Activated naive CD4-positive, alpha-beta T cell treated with anti-CD3 and anti-CD28 coated beads for 36 hours (primary cell): ENCODE measurements at regions not wholly inside any gene's neighbourhood (a gene's known extent, or its start where the extent isn't known, plus 50 kb on each side); places are given as distances from the start of the nearest gene placed in this dataset.
A peak's percentile ranks its signal among the peaks of the same experiment; 100 is the strongest.

Source experiments
- CTCF ChIA-PET: fragments of 350-600 bp; sonication (Branson Sonifier 250); formaldehyde crosslinking; loops from one replicate; lab custom pipeline; 2021; ENCODE audit warnings: antibody characterized with exemption; lab: Charles Lee
- DNase-seq: peaks from one replicate; pipeline ENCODE4 v3.0.0-alpha.2; 2020
- H3K27ac Mint-ChIP-seq: one replicate; pipeline ENCODE4 v1.8.0; 2021; ENCODE audit warnings: mild to moderate bottlenecking, mixed read lengths
- H3K27me3 Mint-ChIP-seq: one replicate; pipeline ENCODE4 v1.8.0; 2021; ENCODE audit warnings: low read depth, mixed read lengths
- H3K36me3 Mint-ChIP-seq: one replicate; pipeline ENCODE4 v1.8.0; 2021; ENCODE audit warnings: low read depth, mixed read lengths
- H3K4me1 Mint-ChIP-seq: one replicate; pipeline ENCODE4 v1.8.0; 2021; ENCODE audit warnings: low read depth, mixed read lengths
- H3K4me3 Mint-ChIP-seq: one replicate; pipeline ENCODE4 v1.8.0; 2021; ENCODE audit warnings: mild to moderate bottlenecking, moderate library complexity, mixed read lengths
- H3K9me3 Mint-ChIP-seq: one replicate; pipeline ENCODE4 v1.8.0; 2021; ENCODE audit warnings: mixed read lengths
- intact Hi-C: fragments of 100-400 bp; cut with micrococcal nuclease; formaldehyde crosslinking; loops from one replicate; pipeline ENCODE4 v1.15.1; 2023

GRCh38 chr6:23111984-23112383 is 542.6 kb downstream of the HDGFL1 start:
- no peak overlapping the region for H3K27ac Mint-ChIP-seq
- DNase-seq = no peak
- H3K4me1 Mint-ChIP-seq = no peaks in the 10 kb centered on the region
- peaks cover 21% of the 10 kb centered on the region for H3K9me3 Mint-ChIP-seq
- CTCF ChIA-PET = no interaction called here
- no peaks in the 10 kb centered on the region for H3K36me3 Mint-ChIP-seq
- no peak overlapping the region for H3K4me3 Mint-ChIP-seq
- intact Hi-C loops = no loop called here
- no peaks in the 10 kb centered on the region for H3K27me3 Mint-ChIP-seq

GRCh38 chr6:23114812-23115504 is 545.6 kb downstream of the HDGFL1 start:
- no peak overlapping the region for H3K4me3 Mint-ChIP-seq
- H3K4me1 Mint-ChIP-seq = no peaks in the 10 kb centered on the region
- peaks cover 12% of the 10 kb centered on the region for H3K9me3 Mint-ChIP-seq
- CTCF ChIA-PET = no interaction called here
- no peak for DNase-seq
- no peaks in the 10 kb centered on the region for H3K27me3 Mint-ChIP-seq
- intact Hi-C loops = no loop called here
- no peaks in the 10 kb centered on the region for H3K36me3 Mint-ChIP-seq
- no peak overlapping the region for H3K27ac Mint-ChIP-seq

- Mint-ChIP-seq H3K27me3 (no peaks in the 10 kb centered on the region), H3K27ac (no peak overlapping the region), H3K4me1 (no peaks in the 10 kb centered on the region), H3K36me3 (no peaks in the 10 kb centered on the region), H3K4me3 (no peak overlapping the region), H3K9me3 (peaks cover 13% of the 10 kb centered on the region)
- intact Hi-C loops = no loop called here
- no peak for DNase-seq
- CTCF ChIA-PET = no interaction called here
Measured at GRCh38 chr6:23137611-23138010, 568.2 kb downstream of the HDGFL1 start.

- H3K27ac Mint-ChIP-seq = no peak overlapping the region
- no peaks in the 10 kb centered on the region for H3K36me3 Mint-ChIP-seq
- H3K9me3 Mint-ChIP-seq = peaks cover 8% of the 10 kb centered on the region
- CTCF ChIA-PET = no interaction called here
- no peak overlapping the region for H3K4me3 Mint-ChIP-seq
- DNase-seq = no peak
- no peaks in the 10 kb centered on the region for H3K4me1 Mint-ChIP-seq
- intact Hi-C loops = no loop called here
- no peaks in the 10 kb centered on the region for H3K27me3 Mint-ChIP-seq
Measured at GRCh38 chr6:23140871-23141270, 571.5 kb downstream of the HDGFL1 start.

- H3K9me3 Mint-ChIP-seq = no peaks in the 10 kb centered on the region
- CTCF ChIA-PET = no interaction called here
- no peak overlapping the region for H3K4me3 Mint-ChIP-seq
- no peaks in the 10 kb centered on the region for H3K27me3 Mint-ChIP-seq
- H3K27ac Mint-ChIP-seq = no peak overlapping the region
- intact Hi-C loops = no loop called here
- no peaks in the 10 kb centered on the region for H3K4me1 Mint-ChIP-seq
- DNase-seq = no peak
- H3K36me3 Mint-ChIP-seq = no peaks in the 10 kb centered on the region
Measured at GRCh38 chr6:23145781-23146180, 576.4 kb downstream of the HDGFL1 start.

- Mint-ChIP-seq H3K27ac (no peak overlapping the region), H3K36me3 (no peaks in the 10 kb centered on the region), H3K9me3 (peaks cover 3% of the 10 kb centered on the region), H3K4me3 (no peak overlapping the region), H3K4me1 (no peaks in the 10 kb centered on the region), H3K27me3 (no peaks in the 10 kb centered on the region)
- no peak for DNase-seq
- intact Hi-C loops = no loop called here
- CTCF ChIA-PET = no interaction called here
Measured at GRCh38 chr6:23154159-23154558, 584.8 kb downstream of the HDGFL1 start.

GRCh38 chr6:23170049-23170448 is 600.7 kb downstream of the HDGFL1 start:
- Mint-ChIP-seq H3K27me3 (no peaks in the 10 kb centered on the region), H3K4me3 (no peak overlapping the region), H3K36me3 (no peaks in the 10 kb centered on the region), H3K9me3 (no peaks in the 10 kb centered on the region), H3K4me1 (peaks cover 1% of the 10 kb centered on the region), H3K27ac (no peak overlapping the region)
- CTCF ChIA-PET = interaction anchor here (1.7 kb wide), 1 partner anchor 11 kb away, joined by 4 read pairs; no protein-coding TSS in a partner anchor
- DNase-seq = no peak
- intact Hi-C loops = no loop called here

- Mint-ChIP-seq H3K27me3 (no peaks in the 10 kb centered on the region), H3K9me3 (no peaks in the 10 kb centered on the region), H3K4me3 (no peak overlapping the region), H3K4me1 (peaks cover 1% of the 10 kb centered on the region), H3K36me3 (no peaks in the 10 kb centered on the region), H3K27ac (peak overlapping the region; percentile 11)
- intact Hi-C loops = no loop called here
- DNase-seq = no peak
- CTCF ChIA-PET = interaction anchor here (0.6 kb wide), 1 partner anchor 837 kb away, joined by 5 read pairs; no protein-coding TSS in a partner anchor
Measured at GRCh38 chr6:23173234-23173633, 603.9 kb downstream of the HDGFL1 start.

GRCh38 chr6:23174781-23175361 is 605.5 kb downstream of the HDGFL1 start:
- Mint-ChIP-seq H3K4me3 (no peak overlapping the region), H3K27me3 (no peaks in the 10 kb centered on the region), H3K27ac (no peak overlapping the region), H3K36me3 (no peaks in the 10 kb centered on the region), H3K4me1 (peaks cover 1% of the 10 kb centered on the region), H3K9me3 (no peaks in the 10 kb centered on the region)
- DNase-seq = no peak
- CTCF ChIA-PET = no interaction called here
- intact Hi-C loops = no loop called here

GRCh38 chr6:23175391-23175790 is 606.0 kb downstream of the HDGFL1 start:
- DNase-seq = no peak
- Mint-ChIP-seq H3K9me3 (no peaks in the 10 kb centered on the region), H3K4me1 (peaks cover 1% of the 10 kb centered on the region), H3K36me3 (no peaks in the 10 kb centered on the region), H3K4me3 (no peak overlapping the region), H3K27me3 (no peaks in the 10 kb centered on the region), H3K27ac (no peak overlapping the region)
- CTCF ChIA-PET = no interaction called here
- intact Hi-C loops = no loop called here

- CTCF ChIA-PET = no interaction called here
- H3K4me1 Mint-ChIP-seq = peaks cover 1% of the 10 kb centered on the region
- intact Hi-C loops = no loop called here
Measured at GRCh38 chr6:23176471-23176870, 607.1 kb downstream of the HDGFL1 start.

GRCh38 chr6:23176883-23177282 is 607.5 kb downstream of the HDGFL1 start:
- no peaks in the 10 kb centered on the region for H3K36me3 Mint-ChIP-seq
- H3K9me3 Mint-ChIP-seq = no peaks in the 10 kb centered on the region
- peaks cover 1% of the 10 kb centered on the region for H3K4me1 Mint-ChIP-seq
- no peak overlapping the region for H3K4me3 Mint-ChIP-seq
- DNase-seq = no peak
- no peaks in the 10 kb centered on the region for H3K27me3 Mint-ChIP-seq
- H3K27ac Mint-ChIP-seq = no peak overlapping the region
- intact Hi-C loops = no loop called here
- CTCF ChIA-PET = no interaction called here

More at GRCh38 chr6:23176471-23176870, 607.1 kb downstream of the HDGFL1 start:
- Mint-ChIP-seq H3K9me3 (no peaks in the 10 kb centered on the region), H3K36me3 (no peaks in the 10 kb centered on the region), H3K27ac (no peak overlapping the region), H3K4me3 (no peak overlapping the region), H3K27me3 (no peaks in the 10 kb centered on the region)
- DNase-seq = no peak

- Mint-ChIP-seq H3K9me3 (no peaks in the 10 kb centered on the region), H3K4me3 (no peak overlapping the region), H3K4me1 (peaks cover 1% of the 10 kb centered on the region), H3K27me3 (no peaks in the 10 kb centered on the region), H3K36me3 (no peaks in the 10 kb centered on the region), H3K27ac (no peak overlapping the region)
- CTCF ChIA-PET = no interaction called here
- no peak for DNase-seq
- intact Hi-C loops = no loop called here
Measured at GRCh38 chr6:23177806-23178205, 608.4 kb downstream of the HDGFL1 start.
